Parathyroid adenoma (tissue), 2 donors: ENCODE measurements at regions not wholly inside any gene's neighbourhood (a gene's known extent, or its start where the extent isn't known, plus 50 kb on each side); places are given as distances from the start of the nearest gene placed in this dataset.

Source experiments
- H2AFZ ChIP-seq: fragments of 300-600 bp; sonication (generic); one replicate; pipeline ENCODE4 v1.7.0; 2017; ENCODE audit warnings: antibody characterized with exemption, mild to moderate bottlenecking
- H3K27ac ChIP-seq: fragments of 300-600 bp; sonication (generic); one replicate; pipeline ENCODE4 v1.7.0; 2017
- H3K27me3 ChIP-seq: fragments of 300-600 bp; sonication (generic); one replicate; pipeline ENCODE4 v1.7.0; 2017; ENCODE audit warnings: low read length; ENCODE audit not compliant: control insufficient read depth, insufficient read depth
- H3K36me3 ChIP-seq: fragments of 300-600 bp; sonication (generic); one replicate; pipeline ENCODE4 v1.7.0; 2017; ENCODE audit warnings: low read length; ENCODE audit not compliant: control insufficient read depth, insufficient read depth
- H3K4me1 ChIP-seq: fragments of 300-600 bp; sonication (generic); one replicate; pipeline ENCODE4 v1.7.0; 2017; ENCODE audit warnings: control low read depth
- H3K4me2 ChIP-seq: fragments of 300-600 bp; sonication (generic); one replicate; pipeline ENCODE4 v1.7.0; 2017; ENCODE audit warnings: low read length
- H3K4me3 ChIP-seq: fragments of 300-600 bp; sonication (generic); one replicate; pipeline ENCODE4 v1.7.0; 2017; ENCODE audit warnings: low read depth, low read length
- H3K79me2 ChIP-seq: fragments of 300-600 bp; sonication (generic); one replicate; pipeline ENCODE4 v1.7.0; 2017; ENCODE audit warnings: control low read depth
- H3K9ac ChIP-seq: fragments of 300-600 bp; sonication (generic); one replicate; pipeline ENCODE4 v1.7.0; 2017; ENCODE audit warnings: mild to moderate bottlenecking
- H3K9me3 ChIP-seq: fragments of 300-600 bp; sonication (generic); one replicate; pipeline ENCODE4 v1.7.0; 2017; ENCODE audit warnings: low read length; ENCODE audit not compliant: control insufficient read depth
- TF ChIP-seq, protein P1 (sequence below): fragments of 300-600 bp; sonication (generic); IDR thresholded peaks from one replicate; pipeline ENCODE4 v1.7.0; 2017; ENCODE audit warnings: antibody characterized with exemption, mild to moderate bottlenecking
- donor health status: primary hyperparathyroidism.

DNA sequence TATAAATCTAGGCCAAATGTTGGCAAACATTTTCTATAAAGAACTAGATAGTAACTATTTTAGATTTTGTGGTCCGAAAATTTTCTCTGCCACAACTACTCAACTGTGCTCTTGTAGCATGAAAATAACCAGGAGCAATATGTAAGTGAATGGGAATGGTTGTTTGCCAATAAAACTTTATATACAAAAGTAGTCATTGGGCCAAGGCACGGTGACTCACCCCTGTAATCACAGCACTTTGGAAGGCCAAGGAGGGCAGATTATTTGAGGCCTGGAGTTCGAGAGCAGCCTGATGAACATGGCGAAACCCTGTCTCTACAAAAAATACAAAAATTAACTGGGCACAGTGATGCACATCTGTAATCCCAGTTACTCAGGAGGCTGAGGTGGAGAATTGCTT lies 617.1 kb downstream of the EPM2A start:
- TF ChIP-seq, protein P1, sequence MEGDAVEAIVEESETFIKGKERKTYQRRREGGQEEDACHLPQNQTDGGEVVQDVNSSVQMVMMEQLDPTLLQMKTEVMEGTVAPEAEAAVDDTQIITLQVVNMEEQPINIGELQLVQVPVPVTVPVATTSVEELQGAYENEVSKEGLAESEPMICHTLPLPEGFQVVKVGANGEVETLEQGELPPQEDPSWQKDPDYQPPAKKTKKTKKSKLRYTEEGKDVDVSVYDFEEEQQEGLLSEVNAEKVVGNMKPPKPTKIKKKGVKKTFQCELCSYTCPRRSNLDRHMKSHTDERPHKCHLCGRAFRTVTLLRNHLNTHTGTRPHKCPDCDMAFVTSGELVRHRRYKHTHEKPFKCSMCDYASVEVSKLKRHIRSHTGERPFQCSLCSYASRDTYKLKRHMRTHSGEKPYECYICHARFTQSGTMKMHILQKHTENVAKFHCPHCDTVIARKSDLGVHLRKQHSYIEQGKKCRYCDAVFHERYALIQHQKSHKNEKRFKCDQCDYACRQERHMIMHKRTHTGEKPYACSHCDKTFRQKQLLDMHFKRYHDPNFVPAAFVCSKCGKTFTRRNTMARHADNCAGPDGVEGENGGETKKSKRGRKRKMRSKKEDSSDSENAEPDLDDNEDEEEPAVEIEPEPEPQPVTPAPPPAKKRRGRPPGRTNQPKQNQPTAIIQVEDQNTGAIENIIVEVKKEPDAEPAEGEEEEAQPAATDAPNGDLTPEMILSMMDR = no peak
- H2AFZ ChIP-seq = no peak overlapping the region
- H3K27ac ChIP-seq = no peak overlapping the region
- no peak overlapping the region for H3K9ac ChIP-seq
- H3K9me3 ChIP-seq = no peaks in the 10 kb centered on the region
- H3K27me3 ChIP-seq = no peaks in the 10 kb centered on the region
- H3K4me2 ChIP-seq = no peak overlapping the region
- no peak overlapping the region for H3K4me3 ChIP-seq
- peaks cover 8% of the 10 kb centered on the region for H3K4me1 ChIP-seq
- H3K79me2 ChIP-seq = no peaks in the 10 kb centered on the region
- H3K36me3 ChIP-seq = no peaks in the 10 kb centered on the region

DNA sequence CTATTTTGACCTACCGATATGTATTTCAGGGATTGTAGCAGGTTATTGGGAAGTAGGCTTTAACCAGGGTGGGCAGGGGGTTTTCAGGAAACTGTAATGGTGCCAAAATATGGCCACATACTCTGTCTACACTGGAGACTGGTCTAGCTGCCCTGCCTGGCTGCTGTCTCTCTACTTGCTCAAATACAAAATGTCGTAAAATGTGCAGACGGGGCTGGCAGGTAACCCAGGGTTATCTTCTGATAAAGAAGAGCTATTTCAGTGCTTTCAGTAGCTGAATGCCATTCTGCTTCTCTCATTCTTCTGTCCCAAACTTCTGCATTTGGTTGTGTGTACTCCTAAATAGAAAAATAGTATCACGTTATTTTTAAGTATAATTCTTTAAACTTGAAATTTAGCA lies 616.2 kb downstream of the EPM2A start:
- H3K4me3 ChIP-seq = no peak overlapping the region
- TF ChIP-seq, protein P1 = no peak
- no peaks in the 10 kb centered on the region for H3K27me3 ChIP-seq
- H3K9ac ChIP-seq = no peak overlapping the region
- H3K36me3 ChIP-seq = no peaks in the 10 kb centered on the region
- no peaks in the 10 kb centered on the region for H3K9me3 ChIP-seq
- no peak overlapping the region for H3K27ac ChIP-seq
- H3K79me2 ChIP-seq = no peaks in the 10 kb centered on the region
- H3K4me1 ChIP-seq = peaks cover 8% of the 10 kb centered on the region
- H3K4me2 ChIP-seq = no peak overlapping the region
- H2AFZ ChIP-seq = peak overlapping the region; percentile 33

DNA sequence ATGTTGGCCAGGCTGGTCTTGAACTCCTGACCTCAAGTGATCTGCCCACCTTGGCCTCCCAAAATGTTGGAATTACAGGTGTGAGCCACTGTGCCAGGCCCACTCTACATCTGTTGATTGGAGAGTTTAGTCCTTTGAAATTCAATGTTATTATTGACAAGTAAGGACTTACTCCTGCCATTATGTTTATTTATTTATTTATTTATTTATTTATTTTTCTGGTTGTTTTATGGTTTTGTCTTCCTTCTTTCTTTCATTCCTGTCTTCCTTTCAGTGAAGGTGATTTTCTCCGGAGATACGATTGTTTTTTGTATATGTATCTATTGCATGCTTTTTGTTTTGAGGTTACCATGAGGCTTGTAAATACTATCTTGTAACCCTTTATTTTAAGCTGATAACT lies 602.6 kb downstream of the EPM2A start:
- H3K4me3 ChIP-seq = no peak overlapping the region
- no peak overlapping the region for H3K9ac ChIP-seq
- H3K27me3 ChIP-seq = no peaks in the 10 kb centered on the region
- H3K79me2 ChIP-seq = no peaks in the 10 kb centered on the region
- TF ChIP-seq, protein P1 = no peak
- no peak overlapping the region for H2AFZ ChIP-seq
- H3K27ac ChIP-seq = no peak overlapping the region
- H3K36me3 ChIP-seq = no peaks in the 10 kb centered on the region
- H3K9me3 ChIP-seq = no peaks in the 10 kb centered on the region
- H3K4me1 ChIP-seq = no peaks in the 10 kb centered on the region
- H3K4me2 ChIP-seq = no peak overlapping the region

DNA sequence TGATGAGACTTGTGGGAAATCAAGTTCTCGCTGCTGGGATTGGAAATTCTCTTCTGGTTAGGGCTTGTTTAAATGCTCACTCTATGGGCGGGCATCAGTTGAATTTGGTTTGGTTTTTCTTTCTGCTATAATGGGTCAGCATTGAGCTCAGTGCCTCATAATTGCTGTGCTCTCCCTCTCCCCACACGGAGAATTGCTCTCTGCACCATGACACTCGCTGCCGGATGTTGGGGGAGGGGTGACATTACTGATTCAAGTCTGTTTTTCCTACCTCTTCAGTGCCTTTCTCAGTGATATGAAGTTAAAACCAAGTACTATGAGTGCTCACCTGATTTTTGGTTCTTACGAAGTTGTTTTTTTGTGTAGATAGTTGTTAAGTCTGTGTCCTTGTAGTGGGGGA lies 599.6 kb downstream of the EPM2A start:
- Histone ChIP-seq H3K79me2 (no peaks in the 10 kb centered on the region), H3K9me3 (no peaks in the 10 kb centered on the region), H3K4me2 (no peak overlapping the region), H3K27ac (no peak overlapping the region), H3K4me1 (no peaks in the 10 kb centered on the region), H3K4me3 (no peak overlapping the region), H3K36me3 (no peaks in the 10 kb centered on the region), H2AFZ (no peak overlapping the region), H3K9ac (no peak overlapping the region), H3K27me3 (no peaks in the 10 kb centered on the region)
- TF ChIP-seq, protein P1 = no peak

DNA sequence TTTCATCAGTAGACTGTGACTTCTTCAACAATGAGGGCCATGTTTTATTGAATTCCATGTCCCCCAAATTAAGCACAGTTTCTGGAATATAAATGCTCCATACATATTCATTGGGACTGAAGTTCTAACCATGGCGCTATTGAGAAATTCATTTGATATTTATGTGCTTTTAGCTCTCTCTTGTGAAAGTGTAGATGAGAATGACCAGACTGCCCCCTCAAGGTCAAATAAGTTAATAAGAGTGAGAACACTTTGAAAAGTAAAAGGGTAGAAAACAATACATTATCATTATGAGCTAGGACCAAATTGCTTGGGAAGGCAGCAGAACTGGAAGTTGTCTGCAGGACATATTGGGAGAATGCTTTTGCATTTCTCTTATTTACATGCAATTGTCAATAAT lies 597.9 kb downstream of the EPM2A start:
- H3K27ac ChIP-seq = no peak overlapping the region

More for the DNA sequence above, 597.9 kb downstream of the EPM2A start:
- Histone ChIP-seq H3K4me1 (no peaks in the 10 kb centered on the region), H2AFZ (no peak overlapping the region), H3K9me3 (no peaks in the 10 kb centered on the region), H3K4me2 (no peak overlapping the region), H3K27me3 (no peaks in the 10 kb centered on the region), H3K79me2 (no peaks in the 10 kb centered on the region), H3K36me3 (no peaks in the 10 kb centered on the region), H3K9ac (no peak overlapping the region), H3K4me3 (no peak overlapping the region)
- TF ChIP-seq, protein P1 = no peak
